ENCODE measurements at regions not wholly inside any gene's neighbourhood (a gene's known extent, or its start where the extent isn't known, plus 50 kb on each side); places are given as distances from the start of the nearest gene placed in this dataset.

GRCh38 chr12:105555556-105556295 is 225.2 kb downstream of the C12orf75 start:
- Histone ChIP-seq H3K4me1 (ENCODE audit: low read depth) (no peaks in the 10 kb centered on the region), H3K36me3 (ENCODE audit: low read depth) (no peaks in the 10 kb centered on the region), H3K9me3 (no peaks in the 10 kb centered on the region), H3K4me3 (no peak overlapping the region)
- ATAC-seq (peak; percentile 26), DNase-seq (no peak)
- TF ChIP-seq CTCF (IDR thresholded peaks at IDR 0.05) = no peak
- intact Hi-C loops (cut with DNase I, micrococcal nuclease) = no loop called here

GRCh38 chr12:105559310-105559709 is 228.8 kb downstream of the C12orf75 start:
- intact Hi-C loops (cut with DNase I, micrococcal nuclease) = no loop called here
- H3K4me1 ChIP-seq (ENCODE audit: low read depth) = peaks cover 6% of the 10 kb centered on the region
- no peaks in the 10 kb centered on the region for H3K9me3 ChIP-seq
- no peak for TF ChIP-seq CTCF (IDR thresholded peaks at IDR 0.05)
- no peak for ATAC-seq
- H3K4me3 ChIP-seq = no peak overlapping the region
- no peak for DNase-seq
- no peaks in the 10 kb centered on the region for H3K36me3 ChIP-seq (ENCODE audit: low read depth)

GRCh38 chr12:105561546-105562198 is 231.2 kb downstream of the C12orf75 start:
- Histone ChIP-seq H3K4me1 (ENCODE audit: low read depth) (peaks cover 6% of the 10 kb centered on the region), H3K36me3 (ENCODE audit: low read depth) (no peaks in the 10 kb centered on the region), H3K4me3 (no peak overlapping the region), H3K9me3 (no peaks in the 10 kb centered on the region)
- ATAC-seq (peak; percentile 29), DNase-seq (no peak)
- TF ChIP-seq CTCF (IDR thresholded peaks at IDR 0.05) = no peak
- intact Hi-C loops (cut with DNase I, micrococcal nuclease) = loop anchor here in 1 of 2 donors (10.0 kb wide), 1 partner anchor 573 kb away; the partner anchor contains the start of gene NUAK1

GRCh38 chr12:105562199-105562971 is 231.9 kb downstream of the C12orf75 start:
- Histone ChIP-seq H3K4me1 (ENCODE audit: low read depth) (peaks cover 6% of the 10 kb centered on the region), H3K9me3 (no peaks in the 10 kb centered on the region), H3K36me3 (ENCODE audit: low read depth) (no peaks in the 10 kb centered on the region), H3K4me3 (no peak overlapping the region)
- DNase-seq = peak; percentile 33 to 47 (median 42)
- ATAC-seq = peak; percentile 90
- TF ChIP-seq CTCF (IDR thresholded peaks at IDR 0.05) = no peak
- intact Hi-C loops (cut with DNase I, micrococcal nuclease) = loop anchor here in 1 of 2 donors (10.0 kb wide), 1 partner anchor 572 kb away; the partner anchor contains the start of gene NUAK1

GRCh38 chr12:105567061-105567460 is 236.6 kb downstream of the C12orf75 start:
- no peak for ATAC-seq
- intact Hi-C loops (cut with DNase I, micrococcal nuclease) = loop anchor here in 1 of 2 donors (10.0 kb wide), 1 partner anchor 568 kb away; the partner anchor contains the start of gene NUAK1
- H3K4me3 ChIP-seq = no peak overlapping the region
- H3K9me3 ChIP-seq = no peaks in the 10 kb centered on the region
- DNase-seq = no peak
- TF ChIP-seq CTCF (IDR thresholded peaks at IDR 0.05) = no peak
- H3K4me1 ChIP-seq (ENCODE audit: low read depth) = peaks cover 2% of the 10 kb centered on the region
- no peaks in the 10 kb centered on the region for H3K36me3 ChIP-seq (ENCODE audit: low read depth)

All from mucosa of descending colon (tissue), 3 donors.